HepG2 (cell line): ENCODE measurements at regions not wholly inside any gene's neighbourhood (a gene's known extent, or its start where the extent isn't known, plus 50 kb on each side); places are given as distances from the start of the nearest gene placed in this dataset.

ENCODE experiments used
- ATAC-seq: fragments of 200-7000 bp; cut with Tn5 transposase; 3 replicates; pipeline ENCODE4 v1.9.1; 2020; ENCODE audit warnings: mild to moderate bottlenecking, moderate library complexity
- BruUV-seq: library from RNA; stranded (reverse); fragments of 400-500 nt; replicated peaks from 2 replicates; lab custom pipeline; 2021; lab: Mats Ljungman, UMichigan
- CTCF ChIA-PET: fragments of 300-600 bp; formaldehyde crosslinking; extraction: SDS; loops from one replicate; lab custom pipeline; 2021; ENCODE audit warnings: low total read pairs, inconsistent platforms, low intra/inter-chr PET ratio; lab: Yijun Ruan, JAX
- POLR2A ChIA-PET: fragments of 350-600 bp; sonication (Branson Sonifier 250); formaldehyde crosslinking; loops from one replicate; lab custom pipeline; 2020; ENCODE audit warnings: antibody characterized with exemption, inconsistent platforms; lab: Yijun Ruan, JAX
- DNase-seq: peaks from one replicate; pipeline ENCODE4 v3.0.0-alpha.2; 2015; ENCODE audit warnings: low spot score
- FAIRE-seq: peaks from 3 replicates; lab custom pipeline; 2011; peaks lifted over from hg19 to GRCh38; lab: Jason Lieb, UNC
- H2AFZ ChIP-seq: one replicate; pipeline ENCODE4 v1.6.1; 2011; ENCODE audit warnings: low read length, inconsistent platforms
- H3K27ac ChIP-seq: fragments of 300-600 bp; 3 replicates; pipeline ENCODE4 v1.8.0; 2011; ENCODE audit warnings: mixed run types, mild to moderate bottlenecking, mixed read lengths, low read length, inconsistent platforms; ENCODE audit not compliant: insufficient read depth; ENCODE audit errors: extremely low read length
- H3K27me3 ChIP-seq, 2 experiments: fragments of 200-600 bp in 1 of 2; 2 replicates in 1 of 2; 3 replicates in 1 of 2; pipeline versions ENCODE4 v1.6.0 to v1.8.0; 2011; ENCODE audit warnings: low read length in 2 of 2, mild to moderate bottlenecking in 2 of 2, moderate library complexity in 2 of 2, inconsistent platforms in 1 of 2; ENCODE audit not compliant: insufficient read depth in 2 of 2, control insufficient read depth in 1 of 2
- H3K36me3 ChIP-seq, 2 experiments: fragments of 200-600 bp in 1 of 2; replicated peaks in 1 of 2; 2 replicates in 1 of 2; 3 replicates in 1 of 2; pipeline versions ENCODE4 v1.5.1 to v1.8.0; 2011; ENCODE audit warnings: low read length in 2 of 2, inconsistent platforms in 1 of 2; ENCODE audit not compliant: insufficient read depth in 2 of 2, control insufficient read depth in 1 of 2
- H3K4me1 ChIP-seq: 2 replicates; pipeline ENCODE4 v1.5.1; 2012; ENCODE audit warnings: low read length, inconsistent platforms; ENCODE audit not compliant: insufficient read depth
- H3K4me2 ChIP-seq: 2 replicates; pipeline ENCODE4 v1.6.0; 2011; ENCODE audit warnings: low read depth, low read length, inconsistent platforms
- H3K4me3 ChIP-seq, 3 experiments: fragments of 200-600 bp in 1 of 3; sonication (generic), shearing (Covaris generic) in 1 of 3; replicated peaks in 1 of 3; 2 replicates each; pipeline ENCODE4 v1.5.1; 2011 to 2016; ENCODE audit warnings: low read length in 3 of 3, inconsistent platforms in 2 of 3, low read depth in 2 of 3, mild to moderate bottlenecking in 2 of 3, control low read depth in 1 of 3, mixed read lengths in 1 of 3; ENCODE audit not compliant: insufficient read depth in 1 of 3
- H3K79me2 ChIP-seq: one replicate; pipeline ENCODE4 v1.6.1; 2011; ENCODE audit warnings: low read length, inconsistent platforms; ENCODE audit not compliant: insufficient read depth
- H3K9ac ChIP-seq: 2 replicates; pipeline ENCODE4 v1.6.0; 2011; ENCODE audit warnings: mild to moderate bottlenecking, low read depth, low read length, inconsistent platforms; ENCODE audit not compliant: insufficient read depth
- H3K9me3 ChIP-seq: 2 replicates; pipeline ENCODE4 v1.5.1; 2012; ENCODE audit warnings: mild to moderate bottlenecking, low read length
- H4K20me1 ChIP-seq: 2 replicates; pipeline ENCODE4 v1.6.0; 2011; ENCODE audit warnings: inconsistent platforms, mild to moderate bottlenecking, low read length, moderate library complexity; ENCODE audit not compliant: insufficient read depth
- HNRNPK ChIP-seq: fragments of 200-400 bp; formaldehyde crosslinking; IDR thresholded peaks from 2 replicates; pipeline ENCODE4 v1.6.1; 2018; ENCODE audit warnings: low read length, low read depth, moderate library complexity, mild to moderate bottlenecking; ENCODE audit not compliant: poor library complexity, severe bottlenecking
- KDM3A ChIP-seq: IDR thresholded peaks from 2 replicates; pipeline ENCODE4 v1.6.1; 2018; ENCODE audit warnings: low read depth, missing compliant biosample characterization
- MAX ChIP-seq: IDR thresholded peaks from 2 replicates; pipeline ENCODE4 v1.6.1; 2012; ENCODE audit warnings: inconsistent platforms
- PCBP1 ChIP-seq: fragments of 200-400 bp; formaldehyde crosslinking; IDR thresholded peaks from 2 replicates; pipeline ENCODE4 v1.6.1; 2017; ENCODE audit warnings: mild to moderate bottlenecking, low read depth, low read length, borderline replicate concordance
- SIX1 ChIP-seq: sonication (generic); formaldehyde crosslinking; IDR thresholded peaks from 2 replicates; pipeline ENCODE4 v1.4.0; 2020; ENCODE audit warnings: missing genetic modification reagents, borderline replicate concordance
- SYNCRIP ChIP-seq: fragments of 200-400 bp; formaldehyde crosslinking; IDR thresholded peaks from 2 replicates; pipeline ENCODE4 v1.6.1; 2018; ENCODE audit warnings: mild to moderate bottlenecking, low read depth, low read length; ENCODE audit not compliant: insufficient read depth
- ZNF709 ChIP-seq: sonication (generic); formaldehyde crosslinking; IDR thresholded peaks from 2 replicates; pipeline ENCODE4 v1.5.0; 2020; ENCODE audit warnings: mild to moderate bottlenecking, missing genetic modification reagents
- ZSCAN25 ChIP-seq: sonication (generic); formaldehyde crosslinking; IDR thresholded peaks from 2 replicates; pipeline ENCODE4 v1.8.0; 2022; ENCODE audit warnings: mild to moderate bottlenecking, missing genetic modification reagents
- WGBS: methylation state at CpG from one replicate; pipeline ENCODE4 v1.1.6; 2017; ENCODE audit warnings: low lambda C conversion rate; 5-methylcytosine and 5-hydroxymethylcytosine counted together
- in situ Hi-C: cut with HindIII; loops from 2 replicates; pipeline ENCODE4 v1.10.0; 2017; ENCODE audit warnings: low pct_unique_long_range_greater_than_20kb; ENCODE audit not compliant: extremely low pct_ligation_motif_present
- intact Hi-C: fragments of 100-400 bp; cut with micrococcal nuclease; formaldehyde crosslinking; loops from one replicate; pipeline ENCODE4 v1.10.0; 2022; ENCODE audit not compliant: unreplicated experiment
- TF ChIP-seq, protein P1 (sequence below): IDR thresholded peaks from 2 replicates; pipeline ENCODE4 v1.6.1; 2016
- TF ChIP-seq, protein P2 (sequence below), 2 experiments: sonication (generic) in 1 of 2; formaldehyde crosslinking in 1 of 2; IDR thresholded peaks; 2 replicates each; pipeline versions ENCODE4 v1.4.0 to v1.6.1; 2016 to 2020; ENCODE audit warnings: borderline replicate concordance in 1 of 2, low read depth in 1 of 2, mild to moderate bottlenecking in 1 of 2, missing genetic modification reagents in 1 of 2

- no peak overlapping the region for H2AFZ ChIP-seq
- H4K20me1 ChIP-seq = no peaks in the 10 kb centered on the region
- BruUV-seq = no TSS peak
- no peaks in the 10 kb centered on the region for H3K9me3 ChIP-seq
- no peak overlapping the region for H3K4me3 ChIP-seq
- intact Hi-C loops (no loop called here), in situ Hi-C loops (no loop called here)
- WGBS = 24% methylated on average over 4 of the region's 4 CpGs
- H3K4me2 ChIP-seq = no peak overlapping the region
- H3K79me2 ChIP-seq = no peaks in the 10 kb centered on the region
- FAIRE-seq (no peak), DNase-seq (no peak), ATAC-seq (no peak)
- no peaks in the 10 kb centered on the region for H3K36me3 ChIP-seq
- CTCF ChIA-PET = no interaction called here
- H3K4me1 ChIP-seq = no peaks in the 10 kb centered on the region
- TF ChIP-seq SIX1 (CRISPR knock-in tag) = no peak
- POLR2A ChIA-PET = no interaction called here
- no peak overlapping the region for H3K9ac ChIP-seq
- 0 out of 5 replicates have a peak, but pooled peaks cover 0 to 2% of the 10 kb centered on the region in 2 experiments for H3K27me3 ChIP-seq
- H3K27ac ChIP-seq = no peak overlapping the region
Measured at GRCh38 chr13:40208517-40208916, 457.9 kb downstream of the FOXO1 start.

DNA sequence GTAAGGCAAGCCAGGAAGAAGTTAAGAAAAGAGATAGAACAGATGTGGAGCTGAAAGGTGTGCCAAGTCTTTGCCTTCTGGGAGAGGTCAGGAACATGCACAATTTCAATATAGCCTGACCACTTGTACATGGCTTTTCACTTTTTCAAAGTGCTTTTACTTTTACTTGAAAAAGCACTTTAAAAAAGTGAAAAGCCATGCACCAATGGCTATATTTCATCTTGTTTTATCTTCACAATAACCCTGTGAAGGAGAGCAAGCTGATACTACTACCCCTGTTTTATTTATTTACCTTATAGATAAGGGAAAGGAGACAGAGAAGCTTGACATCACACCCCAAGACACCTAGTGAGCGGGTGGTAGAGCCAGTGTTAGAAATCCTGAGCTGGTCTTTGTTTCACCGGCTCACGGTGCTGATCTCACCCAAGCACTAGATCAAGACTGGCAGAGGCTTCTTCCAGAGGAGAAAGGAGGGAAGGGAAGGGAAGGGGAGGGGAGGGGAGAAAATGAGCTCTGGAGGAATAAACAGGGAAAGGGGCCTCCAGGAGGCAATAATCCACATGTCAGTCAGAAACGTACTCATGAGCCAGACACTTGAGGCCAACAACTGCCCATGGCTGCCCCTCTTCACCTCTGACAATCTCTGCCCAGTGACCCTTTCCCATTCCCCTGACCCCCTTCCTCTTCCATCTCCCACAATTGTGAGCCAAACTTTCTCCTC, 455.4 kb downstream of the FOXO1 start:
- Histone ChIP-seq H3K27ac (no peak overlapping the region), H3K9ac (no peak overlapping the region), H3K9me3 (no peaks in the 10 kb centered on the region), H3K4me3 (no peak overlapping the region), H3K4me2 (no peak overlapping the region), H3K36me3 (no peaks in the 10 kb centered on the region), H3K27me3 (0 out of 5 replicates have a peak, but pooled peaks cover 0 to 2% of the 10 kb centered on the region in 2 experiments), H3K4me1 (no peaks in the 10 kb centered on the region), H3K79me2 (no peaks in the 10 kb centered on the region), H2AFZ (no peak overlapping the region), H4K20me1 (no peaks in the 10 kb centered on the region)
- no peak for FAIRE-seq
- ChIA-PET POLR2A (no interaction called here), CTCF (no interaction called here)
- intact Hi-C loops = no loop called here
- DNase-seq = no peak
- ATAC-seq = no peak
- TF ChIP-seq SYNCRIP (no peak), KDM3A (CRISPR knock-in tag) (no peak), ZSCAN25 (CRISPR knock-in tag) (no peak), HNRNPK (peak; percentile 93), MAX (no peak), PCBP1 (peak; percentile 84; the same call in 1 of the 2 replicates), ZNF709 (CRISPR knock-in tag) (no peak)
- TF ChIP-seq, protein P1, sequence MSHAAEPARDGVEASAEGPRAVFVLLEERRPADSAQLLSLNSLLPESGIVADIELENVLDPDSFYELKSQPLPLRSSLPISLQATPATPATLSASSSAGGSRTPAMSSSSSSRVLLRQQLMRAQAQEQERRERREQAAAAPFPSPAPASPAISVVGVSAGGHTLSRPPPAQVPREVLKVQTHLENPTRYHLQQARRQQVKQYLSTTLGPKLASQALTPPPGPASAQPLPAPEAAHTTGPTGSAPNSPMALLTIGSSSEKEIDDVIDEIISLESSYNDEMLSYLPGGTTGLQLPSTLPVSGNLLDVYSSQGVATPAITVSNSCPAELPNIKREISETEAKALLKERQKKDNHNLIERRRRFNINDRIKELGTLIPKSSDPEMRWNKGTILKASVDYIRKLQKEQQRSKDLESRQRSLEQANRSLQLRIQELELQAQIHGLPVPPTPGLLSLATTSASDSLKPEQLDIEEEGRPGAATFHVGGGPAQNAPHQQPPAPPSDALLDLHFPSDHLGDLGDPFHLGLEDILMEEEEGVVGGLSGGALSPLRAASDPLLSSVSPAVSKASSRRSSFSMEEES (CRISPR knock-in tag) = no peak
- TF ChIP-seq, protein P2, sequence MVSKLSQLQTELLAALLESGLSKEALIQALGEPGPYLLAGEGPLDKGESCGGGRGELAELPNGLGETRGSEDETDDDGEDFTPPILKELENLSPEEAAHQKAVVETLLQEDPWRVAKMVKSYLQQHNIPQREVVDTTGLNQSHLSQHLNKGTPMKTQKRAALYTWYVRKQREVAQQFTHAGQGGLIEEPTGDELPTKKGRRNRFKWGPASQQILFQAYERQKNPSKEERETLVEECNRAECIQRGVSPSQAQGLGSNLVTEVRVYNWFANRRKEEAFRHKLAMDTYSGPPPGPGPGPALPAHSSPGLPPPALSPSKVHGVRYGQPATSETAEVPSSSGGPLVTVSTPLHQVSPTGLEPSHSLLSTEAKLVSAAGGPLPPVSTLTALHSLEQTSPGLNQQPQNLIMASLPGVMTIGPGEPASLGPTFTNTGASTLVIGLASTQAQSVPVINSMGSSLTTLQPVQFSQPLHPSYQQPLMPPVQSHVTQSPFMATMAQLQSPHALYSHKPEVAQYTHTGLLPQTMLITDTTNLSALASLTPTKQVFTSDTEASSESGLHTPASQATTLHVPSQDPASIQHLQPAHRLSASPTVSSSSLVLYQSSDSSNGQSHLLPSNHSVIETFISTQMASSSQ (IDR thresholded peaks at IDR 0.05; ENCODE audit: low read depth) = no peak
- TF ChIP-seq, protein P2 (CRISPR knock-in tag; IDR thresholded peaks at IDR 0.05; ENCODE audit: borderline replicate concordance) = no peak
- no TSS peak for BruUV-seq
- in situ Hi-C loops = no loop called here
- WGBS = 38% methylated on average over 3 of the region's 4 CpGs
